Liver (tissue), 3 donors: ENCODE measurements at regions not wholly inside any gene's neighbourhood (a gene's known extent, or its start where the extent isn't known, plus 50 kb on each side); places are given as distances from the start of the nearest gene placed in this dataset.

Experiments
- GABPA ChIP-seq, 2 donors: IDR thresholded peaks in 1 of 2; conservative IDR thresholded peaks in 1 of 2; 2 replicates each; pipeline ENCODE4 v1.6.1; 2016; ENCODE audit warnings: antibody characterized with exemption in 2 of 2, mild to moderate bottlenecking in 1 of 2, moderate library complexity in 1 of 2
- HNF4A ChIP-seq, 2 donors: conservative IDR thresholded peaks; 2 replicates each; pipeline ENCODE4 v1.6.1; 2016; ENCODE audit warnings: antibody characterized with exemption in 2 of 2, mild to moderate bottlenecking in 2 of 2
- JUND ChIP-seq, 2 donors: IDR thresholded peaks; 2 replicates each; pipeline ENCODE4 v1.6.1; 2016; ENCODE audit warnings: antibody characterized with exemption in 2 of 2
- RAD21 ChIP-seq, 2 donors: IDR thresholded peaks; 2 replicates each; pipeline ENCODE4 v1.6.1; 2016; ENCODE audit warnings: antibody characterized with exemption in 2 of 2, mild to moderate bottlenecking in 2 of 2
- SP1 ChIP-seq: IDR thresholded peaks from 2 replicates; pipeline ENCODE4 v1.6.1; 2018; ENCODE audit warnings: antibody characterized with exemption, mild to moderate bottlenecking
- YY1 ChIP-seq: IDR thresholded peaks from 2 replicates; pipeline ENCODE4 v1.6.1; 2016; ENCODE audit warnings: antibody characterized with exemption, mild to moderate bottlenecking
- TF ChIP-seq, protein P1 (sequence below): IDR thresholded peaks from 2 replicates; pipeline ENCODE4 v1.6.1; 2016; ENCODE audit warnings: antibody characterized with exemption
- TF ChIP-seq, protein P2 (sequence below): fragments of 150-350 bp; IDR thresholded peaks from 2 replicates; pipeline ENCODE4 v1.5.1; 2017; ENCODE audit warnings: improper control_type of control experiment, low read depth, low read length; ENCODE audit not compliant: missing input control
- TF ChIP-seq, protein P3 (sequence below): IDR thresholded peaks from 2 replicates; pipeline ENCODE4 v1.6.1; 2016; ENCODE audit warnings: antibody characterized with exemption, mild to moderate bottlenecking
- TF ChIP-seq, protein P4 (sequence below): IDR thresholded peaks from 2 replicates; pipeline ENCODE4 v1.6.1; 2016; ENCODE audit warnings: antibody characterized with exemption
- TF ChIP-seq, protein P5 (sequence below): IDR thresholded peaks from 2 replicates; pipeline ENCODE4 v1.6.1; 2016; ENCODE audit warnings: antibody characterized with exemption
- donor health status: healthy.
- donor health status: healthy.

DNA sequence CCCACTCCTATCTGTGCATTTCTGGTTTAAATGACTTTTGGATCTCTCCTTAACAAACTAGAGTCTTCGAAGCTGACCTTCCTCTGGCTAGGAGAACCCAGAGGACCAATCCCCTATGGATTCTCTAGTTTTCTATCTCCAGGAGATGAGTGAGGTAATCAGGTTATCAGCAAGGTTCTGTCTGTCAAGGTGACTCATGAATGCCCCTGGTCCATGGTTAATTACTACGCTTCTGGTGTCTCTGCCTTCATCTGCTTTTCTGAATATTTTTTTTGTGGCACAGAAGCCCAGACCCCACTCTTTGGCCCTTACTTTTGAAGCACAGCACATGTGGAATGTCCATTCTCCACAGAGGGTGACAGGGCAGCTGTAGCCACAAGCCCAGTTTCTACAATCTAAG is 897.9 kb upstream of the KLHL29 start:
- TF ChIP-seq, protein P1, sequence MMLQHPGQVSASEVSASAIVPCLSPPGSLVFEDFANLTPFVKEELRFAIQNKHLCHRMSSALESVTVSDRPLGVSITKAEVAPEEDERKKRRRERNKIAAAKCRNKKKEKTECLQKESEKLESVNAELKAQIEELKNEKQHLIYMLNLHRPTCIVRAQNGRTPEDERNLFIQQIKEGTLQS = no peak
- TF ChIP-seq, protein P2, sequence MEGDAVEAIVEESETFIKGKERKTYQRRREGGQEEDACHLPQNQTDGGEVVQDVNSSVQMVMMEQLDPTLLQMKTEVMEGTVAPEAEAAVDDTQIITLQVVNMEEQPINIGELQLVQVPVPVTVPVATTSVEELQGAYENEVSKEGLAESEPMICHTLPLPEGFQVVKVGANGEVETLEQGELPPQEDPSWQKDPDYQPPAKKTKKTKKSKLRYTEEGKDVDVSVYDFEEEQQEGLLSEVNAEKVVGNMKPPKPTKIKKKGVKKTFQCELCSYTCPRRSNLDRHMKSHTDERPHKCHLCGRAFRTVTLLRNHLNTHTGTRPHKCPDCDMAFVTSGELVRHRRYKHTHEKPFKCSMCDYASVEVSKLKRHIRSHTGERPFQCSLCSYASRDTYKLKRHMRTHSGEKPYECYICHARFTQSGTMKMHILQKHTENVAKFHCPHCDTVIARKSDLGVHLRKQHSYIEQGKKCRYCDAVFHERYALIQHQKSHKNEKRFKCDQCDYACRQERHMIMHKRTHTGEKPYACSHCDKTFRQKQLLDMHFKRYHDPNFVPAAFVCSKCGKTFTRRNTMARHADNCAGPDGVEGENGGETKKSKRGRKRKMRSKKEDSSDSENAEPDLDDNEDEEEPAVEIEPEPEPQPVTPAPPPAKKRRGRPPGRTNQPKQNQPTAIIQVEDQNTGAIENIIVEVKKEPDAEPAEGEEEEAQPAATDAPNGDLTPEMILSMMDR = no peak
- no peak for TF ChIP-seq HNF4A (conservative IDR thresholded peaks at IDR 0.05)
- no peak for TF ChIP-seq RAD21 (IDR thresholded peaks at IDR 0.05)
- TF ChIP-seq, protein P3, sequence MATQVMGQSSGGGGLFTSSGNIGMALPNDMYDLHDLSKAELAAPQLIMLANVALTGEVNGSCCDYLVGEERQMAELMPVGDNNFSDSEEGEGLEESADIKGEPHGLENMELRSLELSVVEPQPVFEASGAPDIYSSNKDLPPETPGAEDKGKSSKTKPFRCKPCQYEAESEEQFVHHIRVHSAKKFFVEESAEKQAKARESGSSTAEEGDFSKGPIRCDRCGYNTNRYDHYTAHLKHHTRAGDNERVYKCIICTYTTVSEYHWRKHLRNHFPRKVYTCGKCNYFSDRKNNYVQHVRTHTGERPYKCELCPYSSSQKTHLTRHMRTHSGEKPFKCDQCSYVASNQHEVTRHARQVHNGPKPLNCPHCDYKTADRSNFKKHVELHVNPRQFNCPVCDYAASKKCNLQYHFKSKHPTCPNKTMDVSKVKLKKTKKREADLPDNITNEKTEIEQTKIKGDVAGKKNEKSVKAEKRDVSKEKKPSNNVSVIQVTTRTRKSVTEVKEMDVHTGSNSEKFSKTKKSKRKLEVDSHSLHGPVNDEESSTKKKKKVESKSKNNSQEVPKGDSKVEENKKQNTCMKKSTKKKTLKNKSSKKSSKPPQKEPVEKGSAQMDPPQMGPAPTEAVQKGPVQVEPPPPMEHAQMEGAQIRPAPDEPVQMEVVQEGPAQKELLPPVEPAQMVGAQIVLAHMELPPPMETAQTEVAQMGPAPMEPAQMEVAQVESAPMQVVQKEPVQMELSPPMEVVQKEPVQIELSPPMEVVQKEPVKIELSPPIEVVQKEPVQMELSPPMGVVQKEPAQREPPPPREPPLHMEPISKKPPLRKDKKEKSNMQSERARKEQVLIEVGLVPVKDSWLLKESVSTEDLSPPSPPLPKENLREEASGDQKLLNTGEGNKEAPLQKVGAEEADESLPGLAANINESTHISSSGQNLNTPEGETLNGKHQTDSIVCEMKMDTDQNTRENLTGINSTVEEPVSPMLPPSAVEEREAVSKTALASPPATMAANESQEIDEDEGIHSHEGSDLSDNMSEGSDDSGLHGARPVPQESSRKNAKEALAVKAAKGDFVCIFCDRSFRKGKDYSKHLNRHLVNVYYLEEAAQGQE = no peak
- no peak for TF ChIP-seq GABPA (IDR thresholded peaks at IDR 0.05 in 1 of 2, conservative IDR thresholded peaks at IDR 0.05 in 1 of 2)
- TF ChIP-seq JUND (IDR thresholded peaks at IDR 0.05) = no peak
- TF ChIP-seq SP1 = no peak
- no peak for TF ChIP-seq YY1
- TF ChIP-seq, protein P4, sequence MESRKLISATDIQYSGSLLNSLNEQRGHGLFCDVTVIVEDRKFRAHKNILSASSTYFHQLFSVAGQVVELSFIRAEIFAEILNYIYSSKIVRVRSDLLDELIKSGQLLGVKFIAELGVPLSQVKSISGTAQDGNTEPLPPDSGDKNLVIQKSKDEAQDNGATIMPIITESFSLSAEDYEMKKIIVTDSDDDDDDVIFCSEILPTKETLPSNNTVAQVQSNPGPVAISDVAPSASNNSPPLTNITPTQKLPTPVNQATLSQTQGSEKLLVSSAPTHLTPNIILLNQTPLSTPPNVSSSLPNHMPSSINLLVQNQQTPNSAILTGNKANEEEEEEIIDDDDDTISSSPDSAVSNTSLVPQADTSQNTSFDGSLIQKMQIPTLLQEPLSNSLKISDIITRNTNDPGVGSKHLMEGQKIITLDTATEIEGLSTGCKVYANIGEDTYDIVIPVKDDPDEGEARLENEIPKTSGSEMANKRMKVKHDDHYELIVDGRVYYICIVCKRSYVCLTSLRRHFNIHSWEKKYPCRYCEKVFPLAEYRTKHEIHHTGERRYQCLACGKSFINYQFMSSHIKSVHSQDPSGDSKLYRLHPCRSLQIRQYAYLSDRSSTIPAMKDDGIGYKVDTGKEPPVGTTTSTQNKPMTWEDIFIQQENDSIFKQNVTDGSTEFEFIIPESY = no peak
- TF ChIP-seq, protein P5, sequence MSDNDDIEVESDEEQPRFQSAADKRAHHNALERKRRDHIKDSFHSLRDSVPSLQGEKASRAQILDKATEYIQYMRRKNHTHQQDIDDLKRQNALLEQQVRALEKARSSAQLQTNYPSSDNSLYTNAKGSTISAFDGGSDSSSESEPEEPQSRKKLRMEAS = no peak
